GM21786 (cell line): ENCODE measurements at regions not wholly inside any gene's neighbourhood (a gene's known extent, or its start where the extent isn't known, plus 50 kb on each side); places are given as distances from the start of the nearest gene placed in this dataset.
"Not testable (repeated sequence)": the region's sequence is repeated elsewhere in the genome, so short reads cannot be mapped to it uniquely, and the experiment has no call there.

ENCODE experiments used
- ATAC-seq: cut with Tn5 transposase; IDR thresholded peaks from one replicate; pipeline ENCODE4 v1.9.1; 2021; ENCODE audit not compliant: unreplicated experiment

GRCh38 chrX:128653524-128654060 lies 601.4 kb upstream of the ACTRT1 start:
- no peak for ATAC-seq

GRCh38 chrX:128650326-128650725 lies 598.1 kb upstream of the ACTRT1 start:
- no peak for ATAC-seq

- ATAC-seq = no peak
These were observed 582.6 kb upstream of the ACTRT1 start for GRCh38 chrX:128634754-128635153.

GRCh38 chrX:128623361-128623760 lies 571.2 kb upstream of the ACTRT1 start:
- ATAC-seq = no peak

- ATAC-seq = no peak
These were observed 570.1 kb upstream of the ACTRT1 start for GRCh38 chrX:128622296-128622695.

GRCh38 chrX:128619490-128619889 lies 567.3 kb upstream of the ACTRT1 start:
- ATAC-seq = no peak

GRCh38 chrX:128616933-128617332 lies 564.7 kb upstream of the ACTRT1 start:
- ATAC-seq = no peak

- ATAC-seq = not testable (repeated sequence)
These were observed 554.6 kb upstream of the ACTRT1 start for GRCh38 chrX:128606817-128607216.

GRCh38 chrX:128606357-128606756 lies 554.2 kb upstream of the ACTRT1 start:
- not testable (repeated sequence) for ATAC-seq

GRCh38 chrX:128601706-128602105 lies 549.5 kb upstream of the ACTRT1 start:
- no peak for ATAC-seq

GRCh38 chrX:128599632-128600031 lies 547.4 kb upstream of the ACTRT1 start:
- ATAC-seq = no peak

GRCh38 chrX:128582036-128582435 lies 529.8 kb upstream of the ACTRT1 start:
- no peak for ATAC-seq

GRCh38 chrX:128581615-128582014 lies 529.4 kb upstream of the ACTRT1 start:
- ATAC-seq = no peak

- no peak for ATAC-seq
These were observed 490.9 kb upstream of the ACTRT1 start for GRCh38 chrX:128543114-128543513.

- ATAC-seq = no peak
These were observed 466.3 kb upstream of the ACTRT1 start for GRCh38 chrX:128518508-128518907.

GRCh38 chrX:128517691-128518090 lies 465.5 kb upstream of the ACTRT1 start:
- ATAC-seq = no peak

- ATAC-seq = no peak
These were observed 452.3 kb upstream of the ACTRT1 start for GRCh38 chrX:128504496-128504895.

- no peak for ATAC-seq
These were observed 411.9 kb upstream of the ACTRT1 start for GRCh38 chrX:128464116-128464515.

- ATAC-seq = no peak
These were observed 408.6 kb upstream of the ACTRT1 start for GRCh38 chrX:128460835-128461234.

GRCh38 chrX:128458888-128459287 lies 406.7 kb upstream of the ACTRT1 start:
- no peak for ATAC-seq

GRCh38 chrX:128457674-128458073 lies 405.5 kb upstream of the ACTRT1 start:
- ATAC-seq = no peak

- no peak for ATAC-seq
These were observed 387.0 kb upstream of the ACTRT1 start for GRCh38 chrX:128439159-128439558.

- ATAC-seq = no peak
These were observed 385.9 kb upstream of the ACTRT1 start for GRCh38 chrX:128438082-128438481.
